ENCODE measurements at regions not wholly inside any gene's neighbourhood (a gene's known extent, or its start where the extent isn't known, plus 50 kb on each side); places are given as distances from the start of the nearest gene placed in this dataset.

GRCh38 chr2:78710632-78711375 lies 314.7 kb upstream of the REG3G start:
- CTCF ChIA-PET, result no interaction called here
- H3K4me3 ChIP-seq (ENCODE audit: low read depth, low read length), result no peak overlapping the region
- no peak for DNase-seq (ENCODE audit: low read depth, low spot score)
- POLR2A ChIA-PET, result no interaction called here
- TF ChIP-seq CTCF (IDR thresholded peaks at IDR 0.05; ENCODE audit: insufficient read depth, low read length, missing control alignments), result no peak

GRCh38 chr2:78715293-78715692 lies 310.2 kb upstream of the REG3G start:
- no peak for TF ChIP-seq CTCF (IDR thresholded peaks at IDR 0.05; ENCODE audit: insufficient read depth, low read length, missing control alignments)
- no peak overlapping the region for H3K4me3 ChIP-seq (ENCODE audit: low read depth, low read length)
- ChIA-PET POLR2A (no interaction called here), CTCF (no interaction called here)
- DNase-seq (ENCODE audit: low read depth, low spot score), result no peak

DNA sequence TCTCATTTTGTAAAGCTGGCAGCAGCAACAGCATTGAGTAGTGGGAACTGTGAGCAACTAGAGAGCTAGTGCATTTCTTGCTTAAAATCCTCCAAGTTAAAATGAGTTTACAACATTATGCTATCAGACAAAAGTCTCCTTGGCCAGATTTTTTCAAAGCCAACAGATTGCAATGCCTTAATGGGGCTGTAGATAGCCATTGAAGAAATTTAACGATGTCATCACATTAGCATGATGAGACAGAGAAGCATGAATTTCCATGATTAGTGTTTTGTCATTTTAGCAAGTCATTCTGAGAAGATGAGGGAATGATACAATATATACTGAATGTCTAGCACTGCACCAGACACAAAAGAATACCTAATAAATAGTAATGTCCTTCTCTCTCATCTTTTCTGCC lies 307.5 kb upstream of the REG3G start:
- POLR2A ChIA-PET, result no interaction called here
- H3K4me3 ChIP-seq (ENCODE audit: low read depth, low read length), result no peak overlapping the region
- no peak for TF ChIP-seq CTCF (IDR thresholded peaks at IDR 0.05; ENCODE audit: insufficient read depth, low read length, missing control alignments)
- CTCF ChIA-PET, result no interaction called here
- DNase-seq (ENCODE audit: low read depth, low spot score), result no peak

DNA sequence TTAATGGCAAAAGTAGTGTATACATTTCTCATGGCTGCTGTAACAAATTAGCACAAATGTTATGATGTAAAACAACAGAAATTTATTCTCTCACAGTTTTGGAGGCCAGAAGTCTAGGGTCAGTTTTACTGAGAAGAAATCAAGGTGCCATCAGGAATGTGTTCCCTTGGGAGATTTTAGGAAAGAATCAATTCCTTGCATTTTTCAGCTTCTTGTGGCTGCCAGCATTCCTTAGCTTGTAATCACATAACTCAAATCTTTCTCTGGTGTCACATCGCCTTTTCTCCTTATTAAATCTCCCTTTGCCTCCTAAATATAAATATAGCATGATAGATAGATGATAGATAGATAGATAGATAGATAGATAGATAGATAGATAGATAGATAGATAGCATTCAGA lies 307.0 kb upstream of the REG3G start:
- no peak for DNase-seq (ENCODE audit: low read depth, low spot score)
- no peak overlapping the region for H3K4me3 ChIP-seq (ENCODE audit: low read depth, low read length)
- no peak for TF ChIP-seq CTCF (IDR thresholded peaks at IDR 0.05; ENCODE audit: insufficient read depth, low read length, missing control alignments)
- ChIA-PET POLR2A (no interaction called here), CTCF (no interaction called here)

DNA sequence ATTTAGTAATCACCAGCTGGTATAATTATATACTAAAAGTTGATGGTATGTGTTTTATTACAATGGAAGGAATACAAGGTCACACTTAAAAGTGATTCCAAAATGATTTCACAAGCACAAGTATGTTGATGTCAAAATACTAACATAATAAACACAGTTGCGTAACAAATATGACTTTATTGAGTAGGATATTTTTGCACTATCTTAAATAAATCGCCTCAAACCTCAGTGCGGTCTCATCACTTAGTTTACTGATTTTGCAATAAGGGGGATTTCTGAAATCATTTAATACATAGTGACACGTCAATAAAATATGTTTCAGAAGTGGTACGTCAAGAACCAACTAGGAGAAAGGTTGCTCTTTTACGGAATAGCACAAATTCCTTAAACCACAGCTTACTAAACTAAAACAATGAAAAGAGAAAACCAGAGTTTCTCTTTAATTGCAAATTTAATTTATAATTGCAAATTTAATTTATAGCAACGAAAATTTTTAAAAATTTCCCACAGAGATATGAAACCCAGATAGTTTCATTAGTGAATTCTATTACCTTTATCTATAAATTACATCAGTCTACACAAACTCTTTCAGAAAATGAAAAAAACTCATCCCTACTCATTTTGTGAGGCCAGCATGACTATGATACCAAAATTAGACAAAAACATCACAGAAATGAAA lies 304.0 kb upstream of the REG3G start:
- TF ChIP-seq CTCF (IDR thresholded peaks at IDR 0.05; ENCODE audit: insufficient read depth, low read length, missing control alignments), result no peak
- no peak for DNase-seq (ENCODE audit: low read depth, low spot score)
- no peak overlapping the region for H3K4me3 ChIP-seq (ENCODE audit: low read depth, low read length)
- CTCF ChIA-PET, result no interaction called here
- POLR2A ChIA-PET, result no interaction called here

GRCh38 chr2:78734221-78734620 lies 291.3 kb upstream of the REG3G start:
- no peak for TF ChIP-seq CTCF (IDR thresholded peaks at IDR 0.05; ENCODE audit: insufficient read depth, low read length, missing control alignments)
- ChIA-PET POLR2A (no interaction called here), CTCF (no interaction called here)
- H3K4me3 ChIP-seq (ENCODE audit: low read depth, low read length), result no peak overlapping the region
- no peak for DNase-seq (ENCODE audit: low read depth, low spot score)
